ENCODE measurements at regions not wholly inside any gene's neighbourhood (a gene's known extent, or its start where the extent isn't known, plus 50 kb on each side); places are given as distances from the start of the nearest gene placed in this dataset.

- Histone ChIP-seq H3K14ac (ENCODE audit: low read length) (no peak overlapping the region), H3K23ac (ENCODE audit: low read depth, low read length, poor library complexity) (no peak overlapping the region), H3K27ac (replicated peaks; ENCODE audit: low read length) (no peak overlapping the region), H3K4ac (ENCODE audit: low read length) (no peak overlapping the region), H2AFZ (ENCODE audit: low read length) (no peak overlapping the region), H4K91ac (ENCODE audit: low read depth, low read length, poor library complexity) (no peak overlapping the region), H3K9ac (ENCODE audit: low read depth, low read length, poor library complexity) (no peak overlapping the region), H3K4me2 (ENCODE audit: insufficient read depth, low read length, poor library complexity, severe bottlenecking) (no peak overlapping the region), H2BK120ac (ENCODE audit: low read depth, low read length) (no peak overlapping the region), H2AK5ac (ENCODE audit: low read depth, low read length) (no peak overlapping the region), H3K79me1 (ENCODE audit: low read depth, low read length) (no peaks in the 10 kb centered on the region), H3K9me3 (replicated peaks in 1 of 2; ENCODE audit: control insufficient read depth in 2 of 2, insufficient read depth in 1 of 2, low read depth in 1 of 2, low read length in 2 of 2) (no peaks in the 10 kb centered on the region), H2BK5ac (ENCODE audit: low read length) (no peak overlapping the region), H2BK12ac (ENCODE audit: low read length) (no peak overlapping the region), H3K18ac (ENCODE audit: low read length) (no peak overlapping the region), H3K36me3 (replicated peaks in 1 of 2; ENCODE audit: control insufficient read depth in 2 of 2, insufficient read depth in 2 of 2, low read length in 2 of 2) (no peaks in the 10 kb centered on the region), H3K27me3 (ENCODE audit: control insufficient read depth in 3 of 3, insufficient read depth in 3 of 3, low read depth in 1 of 3, low read length in 3 of 3) (no peaks in the 10 kb centered on the region), H3K4me1 (ENCODE audit: control insufficient read depth in 2 of 2, insufficient read depth in 1 of 2, low read depth in 1 of 2, low read length in 2 of 2) (no peaks in the 10 kb centered on the region), H3K4me3 (ENCODE audit: low read length in 2 of 2) (no peak overlapping the region), H2BK15ac (ENCODE audit: low read length) (no peak overlapping the region), H4K8ac (ENCODE audit: low read depth, low read length) (no peak overlapping the region)
- DNase-seq (ENCODE audit: low spot score) = no peak
- WGBS, 2 donors (ENCODE audit: extremely low coverage in 2 of 2, insufficient read length in 2 of 2, insufficient replicate concordance in 1 of 2) = no CpG with 5 or more reads among the region's 2 CpGs
Measured at GRCh38 chr6:53199765-53200164, 51.1 kb upstream of the GCM1 start.

- no peaks in the 10 kb centered on the region for H3K79me1 ChIP-seq (ENCODE audit: low read depth, low read length)
- no peak overlapping the region for H3K4me2 ChIP-seq (ENCODE audit: insufficient read depth, low read length, poor library complexity, severe bottlenecking)
- no peak overlapping the region for H3K14ac ChIP-seq (ENCODE audit: low read length)
- H3K27me3 ChIP-seq (ENCODE audit: control insufficient read depth in 3 of 3, insufficient read depth in 3 of 3, low read depth in 1 of 3, low read length in 3 of 3) = peaks cover 0 to 2% (median 0%) of the 10 kb centered on the region in 3 experiments
- no peak overlapping the region for H4K8ac ChIP-seq (ENCODE audit: low read depth, low read length)
- no peak overlapping the region for H3K4ac ChIP-seq (ENCODE audit: low read length)
- H4K91ac ChIP-seq (ENCODE audit: low read depth, low read length, poor library complexity) = no peak overlapping the region
- no peak overlapping the region for H2AFZ ChIP-seq (ENCODE audit: low read length)
- DNase-seq (ENCODE audit: low spot score) = no peak
- H3K36me3 ChIP-seq (replicated peaks in 1 of 2; ENCODE audit: control insufficient read depth in 2 of 2, insufficient read depth in 2 of 2, low read length in 2 of 2) = no peaks in the 10 kb centered on the region
- no peak overlapping the region for H2BK5ac ChIP-seq (ENCODE audit: low read length)
- no peaks in the 10 kb centered on the region for H3K4me1 ChIP-seq (ENCODE audit: control insufficient read depth in 2 of 2, insufficient read depth in 1 of 2, low read depth in 1 of 2, low read length in 2 of 2)
- H3K27ac ChIP-seq (replicated peaks; ENCODE audit: low read length) = no peak overlapping the region
- H2AK5ac ChIP-seq (ENCODE audit: low read depth, low read length) = no peak overlapping the region
- H3K23ac ChIP-seq (ENCODE audit: low read depth, low read length, poor library complexity) = no peak overlapping the region
- no peak overlapping the region for H3K18ac ChIP-seq (ENCODE audit: low read length)
- H3K9me3 ChIP-seq (replicated peaks in 1 of 2; ENCODE audit: control insufficient read depth in 2 of 2, insufficient read depth in 1 of 2, low read depth in 1 of 2, low read length in 2 of 2) = no peaks in the 10 kb centered on the region
- H2BK15ac ChIP-seq (ENCODE audit: low read length) = no peak overlapping the region
- no CpG with 5 or more reads among the region's 5 CpGs for WGBS, 2 donors (ENCODE audit: extremely low coverage in 2 of 2, insufficient read length in 2 of 2, insufficient replicate concordance in 1 of 2)
- H2BK12ac ChIP-seq (ENCODE audit: low read length) = no peak overlapping the region
- no peak overlapping the region for H3K4me3 ChIP-seq (ENCODE audit: low read length in 2 of 2)
- no peak overlapping the region for H2BK120ac ChIP-seq (ENCODE audit: low read depth, low read length)
- no peak overlapping the region for H3K9ac ChIP-seq (ENCODE audit: low read depth, low read length, poor library complexity)
Measured at GRCh38 chr6:53199156-53199555, 50.5 kb upstream of the GCM1 start.

Measured in neuronal stem cell (in vitro differentiated cells).